RWPE1 (cell line): ENCODE measurements at regions not wholly inside any gene's neighbourhood (a gene's known extent, or its start where the extent isn't known, plus 50 kb on each side); places are given as distances from the start of the nearest gene placed in this dataset.

Experiments used
- CTCF ChIA-PET: fragments of 350-600 bp; sonication (Branson Sonifier 250); formaldehyde crosslinking; extraction: SDS; loops from one replicate; lab custom pipeline; 2021; lab: Yijun Ruan, JAX
- POLR2A ChIA-PET: fragments of 400-600 bp; formaldehyde crosslinking; extraction: SDS; loops from one replicate; lab custom pipeline; 2020; ENCODE audit warnings: antibody characterized with exemption; ENCODE audit not compliant: low non-redundant PET; lab: Yijun Ruan, JAX
- DNase-seq: peaks from one replicate; pipeline ENCODE4 v3.0.0; 2012; ENCODE audit warnings: low spot score
- H3K27ac ChIP-seq: fragments of 450-650 bp; 2 replicates; pipeline ENCODE4 v1.5.1; 2017
- TF ChIP-seq, protein P1 (sequence below): fragments of 450-650 bp; conservative IDR thresholded peaks from 2 replicates; pipeline ENCODE4 v1.5.1; 2017; ENCODE audit warnings: low read depth, mild to moderate bottlenecking

DNA sequence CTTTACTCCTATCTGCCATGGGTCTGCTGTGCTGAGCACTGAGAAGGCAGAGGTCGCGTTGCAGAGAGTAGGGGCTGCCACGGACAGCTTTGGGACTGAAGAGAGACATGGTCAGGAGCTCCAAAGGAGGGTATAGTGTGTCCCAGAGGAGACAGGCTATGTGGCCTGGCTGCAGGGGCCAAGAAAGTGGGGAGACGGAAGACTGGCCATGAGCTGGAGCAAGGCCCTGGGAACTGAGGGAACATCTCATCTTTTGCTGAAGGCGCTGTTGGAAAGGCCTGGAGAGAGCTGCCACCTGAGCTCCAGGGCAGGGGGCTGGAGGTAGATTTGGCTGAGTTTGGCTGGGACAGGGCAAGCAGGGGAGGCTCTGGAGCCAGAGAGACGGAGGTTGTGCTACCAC is 55.8 kb upstream of the AJAP1 start:
- ChIA-PET CTCF (interaction anchor here (0.9 kb wide), 1 partner anchor 47 kb away, joined by 3 read pairs; no protein-coding TSS in a partner anchor), POLR2A (no interaction called here)
- H3K27ac ChIP-seq, result no peak overlapping the region
- TF ChIP-seq, protein P1, sequence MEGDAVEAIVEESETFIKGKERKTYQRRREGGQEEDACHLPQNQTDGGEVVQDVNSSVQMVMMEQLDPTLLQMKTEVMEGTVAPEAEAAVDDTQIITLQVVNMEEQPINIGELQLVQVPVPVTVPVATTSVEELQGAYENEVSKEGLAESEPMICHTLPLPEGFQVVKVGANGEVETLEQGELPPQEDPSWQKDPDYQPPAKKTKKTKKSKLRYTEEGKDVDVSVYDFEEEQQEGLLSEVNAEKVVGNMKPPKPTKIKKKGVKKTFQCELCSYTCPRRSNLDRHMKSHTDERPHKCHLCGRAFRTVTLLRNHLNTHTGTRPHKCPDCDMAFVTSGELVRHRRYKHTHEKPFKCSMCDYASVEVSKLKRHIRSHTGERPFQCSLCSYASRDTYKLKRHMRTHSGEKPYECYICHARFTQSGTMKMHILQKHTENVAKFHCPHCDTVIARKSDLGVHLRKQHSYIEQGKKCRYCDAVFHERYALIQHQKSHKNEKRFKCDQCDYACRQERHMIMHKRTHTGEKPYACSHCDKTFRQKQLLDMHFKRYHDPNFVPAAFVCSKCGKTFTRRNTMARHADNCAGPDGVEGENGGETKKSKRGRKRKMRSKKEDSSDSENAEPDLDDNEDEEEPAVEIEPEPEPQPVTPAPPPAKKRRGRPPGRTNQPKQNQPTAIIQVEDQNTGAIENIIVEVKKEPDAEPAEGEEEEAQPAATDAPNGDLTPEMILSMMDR, result no peak
- DNase-seq, result no peak

DNA sequence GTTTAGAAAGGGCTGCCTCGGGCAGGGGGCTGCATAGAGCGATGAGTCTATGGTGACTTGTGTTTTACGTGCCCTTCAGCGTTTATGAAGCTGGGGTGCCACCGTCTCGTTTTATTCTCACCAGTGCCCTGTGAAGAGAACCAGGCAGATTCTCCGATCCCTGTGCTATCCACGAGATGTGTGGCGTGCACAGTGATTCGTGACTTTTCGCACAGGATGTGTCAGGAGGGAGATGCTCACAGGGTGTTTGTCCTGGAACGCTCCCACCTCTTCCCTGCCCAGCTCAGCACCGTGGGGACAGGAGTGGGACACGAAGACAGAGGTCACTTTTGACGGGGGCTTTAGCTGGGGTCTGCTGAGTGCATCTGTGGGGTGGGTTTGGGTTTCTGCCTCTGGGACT is 54.9 kb upstream of the AJAP1 start:
- no peak overlapping the region for H3K27ac ChIP-seq
- ChIA-PET POLR2A (no interaction called here), CTCF (interaction anchor here (0.6 kb wide), 1 partner anchor 12 kb away, joined by 3 read pairs; no protein-coding TSS in a partner anchor)
- DNase-seq, result no peak
- TF ChIP-seq, protein P1, result no peak

DNA sequence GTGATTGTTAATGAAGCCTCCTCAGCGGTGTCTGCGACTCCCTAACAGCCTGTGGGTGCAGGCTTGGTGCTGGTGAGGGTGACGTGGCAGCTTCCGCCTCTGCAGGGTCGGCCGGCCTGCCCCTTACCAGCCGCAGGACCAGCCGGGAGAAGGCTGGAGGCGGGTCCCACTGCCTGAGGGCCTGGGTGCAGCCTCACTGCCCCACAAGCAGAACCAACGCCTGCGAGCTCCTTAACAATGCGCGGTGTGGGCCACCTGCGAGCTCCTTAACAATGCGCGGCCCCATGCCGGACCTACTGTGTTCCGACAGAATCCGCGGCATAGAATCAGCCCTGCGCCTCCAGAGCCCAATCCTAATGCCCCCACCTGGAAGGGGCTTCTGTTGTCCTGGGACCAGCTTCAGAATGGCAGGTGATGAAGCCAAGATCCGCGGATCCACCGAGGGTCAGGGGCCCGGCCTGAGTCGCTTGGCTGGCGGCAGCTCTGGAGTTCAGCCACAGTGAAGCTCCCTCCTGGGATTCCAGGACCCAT is 54.4 kb upstream of the AJAP1 start:
- DNase-seq, result no peak
- TF ChIP-seq, protein P1, result no peak
- POLR2A ChIA-PET, result no interaction called here
- CTCF ChIA-PET, result no interaction called here
- H3K27ac ChIP-seq, result no peak overlapping the region

DNA sequence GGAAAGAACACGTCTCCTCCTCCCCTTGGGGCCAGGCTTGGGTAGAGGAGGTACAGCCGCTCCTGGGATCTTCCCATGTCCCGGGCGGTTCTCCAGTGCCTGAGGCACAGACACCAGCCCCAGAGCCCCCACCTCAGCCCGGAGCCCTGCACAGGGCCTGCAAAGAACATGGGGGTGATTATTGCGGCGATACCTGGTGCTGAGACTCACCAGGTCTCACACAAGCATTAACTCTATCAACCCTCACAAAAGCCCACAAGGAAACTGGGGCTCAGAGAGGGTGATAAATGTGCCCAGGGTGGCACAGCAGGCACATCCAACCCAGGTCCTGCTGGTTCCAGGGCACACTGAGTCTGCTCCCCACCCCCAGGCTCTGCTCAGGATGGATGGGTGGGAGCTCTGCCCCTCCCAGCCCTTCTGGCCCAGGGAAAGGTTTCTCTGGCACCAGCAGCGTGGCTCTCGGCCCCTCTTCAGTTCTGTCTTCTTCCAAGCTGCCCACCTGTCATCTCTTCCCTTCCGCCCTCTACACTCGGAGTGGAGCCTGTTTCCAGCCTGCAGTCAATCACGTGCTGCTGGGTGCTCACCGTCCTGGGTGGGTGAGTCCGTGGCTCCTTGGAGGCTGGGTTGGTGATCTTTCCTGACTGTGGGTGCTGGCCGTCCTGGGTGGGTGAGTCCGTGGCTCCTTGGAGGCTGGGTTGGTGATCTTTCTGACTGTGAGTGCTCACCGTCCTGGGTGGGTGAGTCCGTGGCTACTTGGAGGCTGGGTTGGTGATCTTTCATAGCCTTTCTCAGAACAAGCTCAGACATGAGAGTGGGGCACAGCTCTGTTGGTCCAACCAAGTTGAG is 53.6 kb upstream of the AJAP1 start:
- ChIA-PET CTCF (no interaction called here), POLR2A (no interaction called here)
- no peak overlapping the region for H3K27ac ChIP-seq
- DNase-seq, result no peak
- TF ChIP-seq, protein P1, result no peak

DNA sequence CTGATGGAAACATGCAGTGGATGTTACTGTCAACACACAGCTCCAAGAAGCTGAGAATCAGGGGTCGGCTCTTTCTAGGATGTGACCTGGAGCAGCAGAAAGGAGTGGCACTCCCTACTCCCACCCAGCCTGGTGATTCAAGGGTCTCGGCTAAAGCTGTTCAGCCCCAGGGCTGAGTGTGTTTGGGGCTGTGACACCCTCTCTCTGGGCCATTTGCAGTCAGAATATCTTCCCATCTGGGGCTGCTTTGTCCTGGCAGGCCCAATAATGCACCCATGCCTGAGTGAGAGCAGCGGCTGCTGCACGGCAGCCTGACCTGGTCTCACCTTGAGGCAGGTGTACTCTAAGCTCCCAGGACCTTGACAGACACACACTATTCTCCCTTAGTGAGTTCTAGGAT is 52.5 kb upstream of the AJAP1 start:
- no peak overlapping the region for H3K27ac ChIP-seq
- TF ChIP-seq, protein P1, result no peak
- DNase-seq, result no peak
- ChIA-PET POLR2A (no interaction called here), CTCF (interaction anchor here (0.6 kb wide), 1 partner anchor 21 kb away, joined by 3 read pairs; no protein-coding TSS in a partner anchor)

DNA sequence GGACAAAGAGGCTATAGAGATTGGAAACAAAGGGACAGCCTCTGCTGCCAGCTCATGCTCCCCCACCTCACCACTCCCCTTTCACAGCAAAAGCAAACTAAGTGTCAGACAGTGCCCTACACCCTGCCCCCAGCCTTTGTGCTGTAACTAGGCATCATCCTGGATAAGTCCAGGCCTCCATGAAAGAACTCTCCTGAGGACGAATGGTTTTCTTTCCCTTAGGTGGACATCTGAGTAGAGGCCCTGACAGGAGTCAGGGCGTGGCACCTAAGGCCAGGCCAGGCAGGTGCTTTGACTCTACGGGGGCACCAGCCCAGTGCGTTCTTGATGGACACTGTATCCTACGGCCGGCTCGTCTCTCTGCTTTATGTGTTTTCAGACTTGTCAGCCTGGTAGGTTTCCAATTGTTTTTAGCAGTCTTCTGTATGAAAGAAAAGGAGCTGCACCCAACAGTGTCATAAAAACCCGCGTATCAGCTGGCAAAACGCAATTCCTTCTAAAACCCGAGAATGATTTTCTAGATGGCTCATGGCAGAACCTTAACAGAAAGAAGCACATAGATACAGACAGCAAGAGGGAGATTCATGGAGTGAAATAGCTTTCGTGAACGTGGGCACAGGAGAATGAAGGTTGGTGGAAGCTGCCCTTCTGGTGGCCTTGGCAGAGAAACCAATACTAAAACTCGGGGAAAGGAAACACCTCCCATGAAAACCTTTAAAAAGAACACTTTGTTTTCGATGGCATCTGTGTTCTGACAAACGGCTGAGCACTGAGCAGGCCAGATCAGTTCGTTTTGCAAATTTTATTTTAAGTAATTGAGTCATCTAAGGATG is 51.7 kb upstream of the AJAP1 start:
- POLR2A ChIA-PET, result no interaction called here
- TF ChIP-seq, protein P1, result no peak
- no peak for DNase-seq
- peak overlapping the region; percentile 68 for H3K27ac ChIP-seq
- CTCF ChIA-PET, result interaction anchor here (0.7 kb wide), 1 partner anchor 451 kb away, joined by 3 read pairs; no protein-coding TSS in a partner anchor
